ENCODE measurements at regions not wholly inside any gene's neighbourhood (a gene's known extent, or its start where the extent isn't known, plus 50 kb on each side); places are given as distances from the start of the nearest gene placed in this dataset.

DNA sequence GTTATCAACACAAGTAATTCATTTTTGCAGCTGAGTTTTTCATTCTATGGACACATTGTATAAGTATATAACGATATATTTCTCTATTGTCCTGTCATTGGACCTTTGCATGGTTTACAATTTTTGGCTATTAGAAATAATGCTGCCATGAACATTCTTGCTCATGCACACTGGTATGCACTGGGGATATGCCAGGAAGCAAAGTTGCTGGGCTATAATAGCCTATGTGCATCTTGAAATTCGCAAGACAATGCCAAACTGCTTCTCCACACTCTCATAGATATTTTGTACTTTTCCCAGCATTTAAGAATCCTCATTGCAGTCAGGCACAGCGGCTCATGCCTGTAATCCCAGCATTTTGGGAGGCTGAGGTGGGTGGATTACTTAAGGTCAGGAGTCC lies 852.6 kb upstream of the ID2 start:
- TF ChIP-seq TAF1 (IDR thresholded peaks at IDR 0.05; ENCODE audit: low read depth, low read length) (no peak), POLR2AphosphoS5 (IDR thresholded peaks at IDR 0.05; ENCODE audit: low read depth, low read length) (no peak), POLR2A (IDR thresholded peaks at IDR 0.05; ENCODE audit: low read depth, low read length) (no peak), SPI1 (IDR thresholded peaks at IDR 0.05; ENCODE audit: low read depth, low read length) (no peak), PAX5 (IDR thresholded peaks at IDR 0.05; ENCODE audit: insufficient read depth, low read length, severe bottlenecking) (no peak)

Measured in GM12891 (cell line).